C4-2B (cell line): ENCODE measurements at regions not wholly inside any gene's neighbourhood (a gene's known extent, or its start where the extent isn't known, plus 50 kb on each side); places are given as distances from the start of the nearest gene placed in this dataset.

ENCODE experiments used
- H3K27ac ChIP-seq: fragments of 450-650 bp; 2 replicates; pipeline ENCODE4 v1.5.1; 2017
- CTCF ChIP-seq: fragments of 450-650 bp; conservative IDR thresholded peaks from 2 replicates; pipeline ENCODE4 v1.5.1; 2017; ENCODE audit warnings: mild to moderate bottlenecking
- ZFX ChIP-seq: fragments of 450-650 bp; IDR thresholded peaks from 2 replicates; pipeline ENCODE4 v1.6.1; 2017

GRCh38 chr4:153963216-153963615, 174.3 kb upstream of the SFRP2 start:
- no peak overlapping the region for H3K27ac ChIP-seq
- no peak for TF ChIP-seq CTCF
- TF ChIP-seq ZFX, result no peak

GRCh38 chr4:153962311-153963039, 173.6 kb upstream of the SFRP2 start:
- TF ChIP-seq ZFX (no peak), CTCF (no peak)
- no peak overlapping the region for H3K27ac ChIP-seq

- TF ChIP-seq CTCF (no peak), ZFX (no peak)
- H3K27ac ChIP-seq, result no peak overlapping the region
Measured at GRCh38 chr4:153955327-153955726, 166.4 kb upstream of the SFRP2 start.

DNA sequence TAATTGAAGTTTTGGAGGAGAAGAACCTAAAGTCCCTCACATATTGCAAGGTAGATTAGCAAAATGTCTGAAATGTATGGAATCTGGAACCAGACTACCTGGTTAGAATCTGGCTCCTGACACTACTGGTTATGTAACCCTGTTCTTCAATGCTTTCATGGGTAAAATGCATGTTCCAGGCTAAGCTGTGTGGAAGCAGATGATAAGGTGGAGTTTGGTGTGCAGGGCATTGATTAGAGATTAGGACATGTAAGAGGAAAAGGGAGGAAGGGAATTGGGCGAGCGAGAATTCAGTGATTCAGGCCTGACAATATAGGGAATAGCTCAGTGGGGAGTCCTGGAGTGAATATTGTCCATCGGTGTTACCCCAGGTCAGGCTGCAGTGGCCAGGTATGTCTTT, 165.8 kb upstream of the SFRP2 start:
- H3K27ac ChIP-seq, result no peak overlapping the region
- TF ChIP-seq ZFX (no peak), CTCF (no peak)

GRCh38 chr4:153950100-153950979, 161.5 kb upstream of the SFRP2 start:
- H3K27ac ChIP-seq, result no peak overlapping the region
- TF ChIP-seq ZFX, result no peak
- TF ChIP-seq CTCF, result no peak

DNA sequence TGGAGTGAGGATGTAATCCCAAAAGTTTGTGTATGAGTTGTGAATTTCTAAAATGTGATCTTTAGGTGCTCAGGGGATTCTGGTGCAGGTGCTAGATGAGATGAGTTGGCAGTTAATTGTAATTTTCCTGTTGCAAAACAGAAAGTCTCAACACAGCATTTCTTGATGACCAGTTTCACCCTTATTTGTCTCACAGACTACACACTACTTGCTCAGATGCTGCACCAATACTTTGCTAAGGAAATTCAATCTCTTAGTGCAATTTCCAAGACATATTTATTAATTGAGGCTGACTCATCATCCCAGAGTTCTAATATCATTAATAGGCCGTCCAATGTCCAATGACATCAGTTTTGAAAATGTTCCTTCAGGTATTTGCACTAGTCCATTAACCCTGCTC, 159.2 kb upstream of the SFRP2 start:
- TF ChIP-seq ZFX (no peak), CTCF (no peak)
- H3K27ac ChIP-seq, result no peak overlapping the region

DNA sequence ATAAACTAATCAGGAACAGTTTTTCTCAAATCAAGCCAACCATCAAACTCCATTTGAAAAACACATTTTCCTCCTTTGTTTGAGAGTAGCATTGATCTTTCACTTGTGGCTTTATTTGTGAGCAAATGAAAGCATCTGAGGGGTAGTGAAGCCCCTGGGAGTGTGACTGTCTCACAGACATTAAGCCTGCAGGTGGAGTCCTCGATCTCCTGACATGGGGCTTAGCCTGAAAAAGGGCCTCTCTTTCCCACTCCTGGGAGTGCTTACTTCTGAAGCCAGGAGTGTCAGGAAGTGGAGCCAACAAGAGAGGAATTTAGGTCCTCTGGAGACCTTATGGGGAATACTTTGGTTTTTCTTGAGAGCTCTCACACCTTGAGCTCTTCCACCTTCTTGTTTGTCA, 158.2 kb upstream of the SFRP2 start:
- TF ChIP-seq CTCF (no peak), ZFX (no peak)

More for the DNA sequence above, 158.2 kb upstream of the SFRP2 start:
- no peak overlapping the region for H3K27ac ChIP-seq
